ENCODE measurements at regions not wholly inside any gene's neighbourhood (a gene's known extent, or its start where the extent isn't known, plus 50 kb on each side); places are given as distances from the start of the nearest gene placed in this dataset.

- no peaks in the 10 kb centered on the region for H3K27me3 ChIP-seq
- TF ChIP-seq POLR2A (IDR thresholded peaks at IDR 0.05; ENCODE audit: low read depth) (no peak), CTCF (IDR thresholded peaks at IDR 0.05) (no peak), POLR2AphosphoS5 (IDR thresholded peaks at IDR 0.05) (no peak), EP300 (IDR thresholded peaks at IDR 0.05) (no peak)
- no peaks in the 10 kb centered on the region for H3K9me3 ChIP-seq
- no peak overlapping the region for H3K4me3 ChIP-seq
- H3K4me1 ChIP-seq = no peaks in the 10 kb centered on the region
- no peaks in the 10 kb centered on the region for H3K36me3 ChIP-seq
- 64% methylated on average over 2 of the region's 2 CpGs for WGBS
- intact Hi-C loops (cut with DNase I) = no loop called here
- no peak overlapping the region for H3K27ac ChIP-seq (replicated peaks in 1 of 4)
- no peak for DNase-seq (ENCODE audit: extremely low spot score)
These were observed 599.2 kb upstream of the CDH6 start for GRCh38 chr5:30594331-30594730.

- Histone ChIP-seq H3K27me3 (no peaks in the 10 kb centered on the region), H3K4me3 (no peak overlapping the region), H3K36me3 (no peaks in the 10 kb centered on the region), H3K27ac (replicated peaks in 1 of 4) (no peak overlapping the region), H3K9me3 (no peaks in the 10 kb centered on the region), H3K4me1 (no peaks in the 10 kb centered on the region)
- WGBS = 67% methylated on average over 3 of the region's 3 CpGs
- DNase-seq (ENCODE audit: extremely low spot score) = no peak
- TF ChIP-seq POLR2A (IDR thresholded peaks at IDR 0.05; ENCODE audit: low read depth) (no peak), CTCF (IDR thresholded peaks at IDR 0.05) (no peak), POLR2AphosphoS5 (IDR thresholded peaks at IDR 0.05) (no peak), EP300 (IDR thresholded peaks at IDR 0.05) (no peak)
- intact Hi-C loops (cut with DNase I) = no loop called here
These were observed 600.7 kb upstream of the CDH6 start for GRCh38 chr5:30592833-30593232.

GRCh38 chr5:30581198-30581935 is 612.1 kb upstream of the CDH6 start:
- WGBS = 27% methylated on average over 8 of the region's 8 CpGs
- no peak overlapping the region for H3K27ac ChIP-seq (replicated peaks in 1 of 4)
- intact Hi-C loops (cut with DNase I) = no loop called here
- H3K4me1 ChIP-seq = no peaks in the 10 kb centered on the region
- H3K4me3 ChIP-seq = no peak overlapping the region
- TF ChIP-seq POLR2A (IDR thresholded peaks at IDR 0.05; ENCODE audit: low read depth) = no peak
- no peaks in the 10 kb centered on the region for H3K27me3 ChIP-seq
- no peaks in the 10 kb centered on the region for H3K36me3 ChIP-seq
- H3K9me3 ChIP-seq = no peaks in the 10 kb centered on the region
- DNase-seq (ENCODE audit: extremely low spot score) = no peak

GRCh38 chr5:30574761-30575160 is 618.7 kb upstream of the CDH6 start:
- no peaks in the 10 kb centered on the region for H3K36me3 ChIP-seq
- WGBS = 73% methylated on average over 1 of the region's 1 CpG
- no peak overlapping the region for H3K27ac ChIP-seq (replicated peaks in 1 of 4)
- no peak for TF ChIP-seq POLR2AphosphoS5 (IDR thresholded peaks at IDR 0.05)
- TF ChIP-seq POLR2A (IDR thresholded peaks at IDR 0.05; ENCODE audit: low read depth) = no peak
- TF ChIP-seq CTCF (IDR thresholded peaks at IDR 0.05) = no peak
- TF ChIP-seq EP300 (IDR thresholded peaks at IDR 0.05) = no peak
- H3K9me3 ChIP-seq = no peaks in the 10 kb centered on the region
- intact Hi-C loops (cut with DNase I) = no loop called here
- no peak overlapping the region for H3K4me3 ChIP-seq
- no peaks in the 10 kb centered on the region for H3K27me3 ChIP-seq
- no peaks in the 10 kb centered on the region for H3K4me1 ChIP-seq
- DNase-seq (ENCODE audit: extremely low spot score) = no peak

GRCh38 chr5:30572279-30572678 is 621.2 kb upstream of the CDH6 start:
- intact Hi-C loops (cut with DNase I) = no loop called here
- Histone ChIP-seq H3K27ac (replicated peaks in 1 of 4) (no peak overlapping the region), H3K36me3 (no peaks in the 10 kb centered on the region), H3K9me3 (no peaks in the 10 kb centered on the region), H3K4me3 (no peak overlapping the region), H3K27me3 (no peaks in the 10 kb centered on the region), H3K4me1 (no peaks in the 10 kb centered on the region)
- no peak for DNase-seq (ENCODE audit: extremely low spot score)
- TF ChIP-seq POLR2A (IDR thresholded peaks at IDR 0.05; ENCODE audit: low read depth) (no peak), POLR2AphosphoS5 (IDR thresholded peaks at IDR 0.05) (no peak), EP300 (IDR thresholded peaks at IDR 0.05) (no peak), CTCF (IDR thresholded peaks at IDR 0.05) (no peak)
- 50% methylated on average over 1 of the region's 1 CpG for WGBS
